H9 (cell line): ENCODE measurements at regions not wholly inside any gene's neighbourhood (a gene's known extent, or its start where the extent isn't known, plus 50 kb on each side); places are given as distances from the start of the nearest gene placed in this dataset.

Experiments used
- DNase-seq: peaks from one replicate; pipeline ENCODE4 v3.0.0-alpha.2; 2017
- H2AFZ ChIP-seq: one replicate; pipeline ENCODE4 v1.6.1; 2013; ENCODE audit warnings: mild to moderate bottlenecking, low read length, control low read depth, moderate library complexity
- H2AK5ac ChIP-seq: 2 replicates; pipeline ENCODE4 v1.6.1; 2013; ENCODE audit warnings: low read length, control low read depth, mixed read lengths; ENCODE audit not compliant: insufficient read length
- H2BK120ac ChIP-seq: one replicate; pipeline ENCODE4 v1.6.1; 2013; ENCODE audit warnings: low read depth, mild to moderate bottlenecking, low read length, control low read depth, inconsistent platforms; ENCODE audit not compliant: poor library complexity, severe bottlenecking
- H2BK12ac ChIP-seq: 2 replicates; pipeline ENCODE4 v1.6.1; 2013; ENCODE audit warnings: low read length, control low read depth, mixed read lengths, low read depth; ENCODE audit not compliant: insufficient read length
- H2BK15ac ChIP-seq: 2 replicates; pipeline ENCODE4 v1.6.1; 2013; ENCODE audit warnings: low read depth, low read length, control low read depth
- H2BK20ac ChIP-seq: one replicate; pipeline ENCODE4 v1.6.1; 2013; ENCODE audit warnings: low read depth, mild to moderate bottlenecking, low read length, control low read depth, inconsistent platforms; ENCODE audit not compliant: poor library complexity, severe bottlenecking
- H2BK5ac ChIP-seq: 2 replicates; pipeline ENCODE4 v1.6.1; 2013; ENCODE audit warnings: low read length, control low read depth, mixed read lengths; ENCODE audit not compliant: insufficient read length
- H3K14ac ChIP-seq: 2 replicates; pipeline ENCODE4 v1.6.1; 2013; ENCODE audit warnings: low read length, control low read depth; ENCODE audit not compliant: insufficient read depth
- H3K18ac ChIP-seq: 2 replicates; pipeline ENCODE4 v1.6.1; 2013; ENCODE audit warnings: low read depth, mild to moderate bottlenecking, mixed read lengths, low read length, control low read depth; ENCODE audit not compliant: insufficient read length
- H3K23ac ChIP-seq: 2 replicates; pipeline ENCODE4 v1.6.1; 2013; ENCODE audit warnings: low read length, control low read depth, mixed read lengths, low read depth; ENCODE audit not compliant: insufficient read length
- H3K23me2 ChIP-seq: 2 replicates; pipeline ENCODE4 v1.6.1; 2013; ENCODE audit warnings: low read depth, mild to moderate bottlenecking, mixed read lengths, low read length, control low read depth; ENCODE audit not compliant: insufficient read length, poor library complexity, severe bottlenecking
- H3K27ac ChIP-seq: 2 replicates; pipeline ENCODE4 v1.5.1; 2013; ENCODE audit warnings: low read length, control low read depth, mixed read lengths, low read depth; ENCODE audit not compliant: insufficient read length
- H3K27me3 ChIP-seq: 2 replicates; pipeline ENCODE4 v1.6.1; 2013; ENCODE audit warnings: low read length, control low read depth, inconsistent platforms; ENCODE audit not compliant: insufficient read depth
- H3K4ac ChIP-seq: 2 replicates; pipeline ENCODE4 v1.6.1; 2013; ENCODE audit warnings: low read depth, mild to moderate bottlenecking, control low read depth, inconsistent platforms, low read length, moderate library complexity
- H3K4me1 ChIP-seq: 2 replicates; pipeline ENCODE4 v1.6.1; 2013; ENCODE audit warnings: low read length, control low read depth, inconsistent platforms; ENCODE audit not compliant: insufficient read depth
- H3K4me2 ChIP-seq: 2 replicates; pipeline ENCODE4 v1.6.1; 2013; ENCODE audit warnings: low read length, control low read depth, mixed read lengths; ENCODE audit not compliant: insufficient read length, insufficient read depth
- H3K56ac ChIP-seq: 2 replicates; pipeline ENCODE4 v1.6.1; 2013; ENCODE audit warnings: low read depth, mild to moderate bottlenecking, mixed read lengths, low read length, control low read depth; ENCODE audit not compliant: insufficient read length
- H3K79me1 ChIP-seq: 2 replicates; pipeline ENCODE4 v1.6.1; 2013; ENCODE audit warnings: low read depth, mild to moderate bottlenecking, moderate library complexity, low read length, control low read depth, inconsistent platforms; ENCODE audit not compliant: insufficient read depth, poor library complexity, severe bottlenecking
- H3K79me2 ChIP-seq: 2 replicates; pipeline ENCODE4 v1.6.1; 2013; ENCODE audit warnings: low read length, control low read depth, inconsistent platforms; ENCODE audit not compliant: insufficient read depth
- H3K9ac ChIP-seq: 2 replicates; pipeline ENCODE4 v1.6.1; 2013; ENCODE audit warnings: low read length, control low read depth, mixed read lengths; ENCODE audit not compliant: insufficient read length; ENCODE audit errors: extremely low read depth
- H3K9me3 ChIP-seq: one replicate; pipeline ENCODE4 v1.6.1; 2013; ENCODE audit warnings: low read depth, low read length, inconsistent platforms; ENCODE audit not compliant: control insufficient read depth
- H3T11ph ChIP-seq: one replicate; pipeline ENCODE4 v1.6.1; 2013; ENCODE audit warnings: mild to moderate bottlenecking, low read length, control low read depth, inconsistent platforms
- H4K20me1 ChIP-seq: one replicate; pipeline ENCODE4 v1.6.1; 2013; ENCODE audit not compliant: control insufficient read depth, insufficient read length, insufficient read depth
- H4K5ac ChIP-seq: 2 replicates; pipeline ENCODE4 v1.6.1; 2013; ENCODE audit warnings: low read depth, mild to moderate bottlenecking, mixed read lengths, low read length, control low read depth; ENCODE audit not compliant: insufficient read length
- H4K8ac ChIP-seq: replicated peaks from 2 replicates; pipeline ENCODE4 v1.6.1; 2013; ENCODE audit warnings: low read length, control low read depth, mixed read lengths, low read depth; ENCODE audit not compliant: insufficient read length
- H4K91ac ChIP-seq: 2 replicates; pipeline ENCODE4 v1.6.1; 2013; ENCODE audit warnings: low read depth, mild to moderate bottlenecking, moderate library complexity, mixed read lengths, low read length, control low read depth; ENCODE audit not compliant: insufficient read length
- H3K27ac Mint-ChIP-seq, 3 experiments: 2 replicates in 2 of 3; 3 replicates in 1 of 3; pipeline ENCODE4 v1.8.0; 2020 to 2021; ENCODE audit warnings: mixed read lengths in 3 of 3, mild to moderate bottlenecking in 1 of 3, moderate library complexity in 1 of 3
- H3K27me3 Mint-ChIP-seq: 2 replicates; pipeline ENCODE4 v1.8.0; 2021; ENCODE audit warnings: low read depth, mild to moderate bottlenecking, moderate library complexity, mixed read lengths
- H3K36me3 Mint-ChIP-seq, 3 experiments: 2 replicates in 2 of 3; 3 replicates in 1 of 3; pipeline ENCODE4 v1.8.0; 2020 to 2021; ENCODE audit warnings: low read depth in 3 of 3, mixed read lengths in 3 of 3; ENCODE audit not compliant: insufficient read depth in 1 of 3
- H3K4me1 Mint-ChIP-seq, 2 experiments: 2 replicates each; pipeline ENCODE4 v1.8.0; 2020; ENCODE audit warnings: mixed read lengths in 2 of 2
- H3K4me3 Mint-ChIP-seq, 2 experiments: 2 replicates in 1 of 2; 3 replicates in 1 of 2; pipeline ENCODE4 v1.8.0; 2020 to 2021; ENCODE audit warnings: mild to moderate bottlenecking in 2 of 2, mixed read lengths in 2 of 2, moderate library complexity in 1 of 2
- H3K9me3 Mint-ChIP-seq, 2 experiments: 2 replicates in 1 of 2; 3 replicates in 1 of 2; pipeline ENCODE4 v1.8.0; 2020; ENCODE audit warnings: mild to moderate bottlenecking in 2 of 2, mixed read lengths in 2 of 2, moderate library complexity in 1 of 2
- WGBS: extraction: QIAGEN DNeasy Blood & Tissue Kit; methylation state at CpG from one replicate; pipeline ENCODE4 v1.1.7; 2013; ENCODE audit warnings: missing lambda C conversion rate, low lambda C conversion rate, mixed read lengths; ENCODE audit not compliant: insufficient read length; ENCODE audit errors: extremely low coverage; 5-methylcytosine and 5-hydroxymethylcytosine counted together
- TF ChIP-seq, protein P1 (sequence below): fragments of 200-600 bp; sonication (generic); conservative IDR thresholded peaks from 3 replicates; pipeline ENCODE4 v1.8.0; 2021; ENCODE audit warnings: antibody characterized with exemption, mild to moderate bottlenecking

DNA sequence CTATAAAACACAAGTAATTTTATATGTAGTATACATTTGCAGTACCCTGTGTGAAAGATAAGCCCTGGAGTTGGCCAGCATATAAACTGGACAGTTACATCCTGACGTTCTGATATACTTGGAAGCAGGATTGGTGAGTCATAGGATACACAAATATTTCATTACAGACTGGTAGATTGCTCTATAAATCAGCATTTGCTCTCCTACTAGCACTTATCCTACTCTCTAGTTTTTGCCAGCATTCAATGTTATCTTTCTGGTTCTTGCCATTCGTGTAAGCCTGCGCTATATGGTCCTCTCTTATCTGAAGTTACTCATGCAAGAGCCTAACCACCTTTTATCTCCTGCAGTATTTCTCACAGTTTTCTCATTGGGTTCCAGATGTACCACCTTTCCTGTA, 680.2 kb upstream of the MMS22L start:
- H3K27me3 Mint-ChIP-seq, result no peaks in the 10 kb centered on the region
- Histone ChIP-seq H2BK5ac (no peak overlapping the region), H3K56ac (no peak overlapping the region), H3K23me2 (no peaks in the 10 kb centered on the region), H3K79me1 (no peaks in the 10 kb centered on the region), H3T11ph (no peak overlapping the region), H2AK5ac (no peak overlapping the region), H3K14ac (no peak overlapping the region), H3K4ac (no peak overlapping the region), H3K18ac (no peak overlapping the region), H3K79me2 (no peaks in the 10 kb centered on the region), H4K8ac (no peak overlapping the region), H3K23ac (no peak overlapping the region), H3K4me1 (no peaks in the 10 kb centered on the region; the same call in 1 of the 2 replicates), H2AFZ (no peak overlapping the region), H4K20me1 (no peaks in the 10 kb centered on the region), H3K4me2 (no peak overlapping the region), H2BK120ac (no peak overlapping the region), H3K9ac (no peak overlapping the region), H2BK20ac (no peak overlapping the region), H2BK15ac (no peak overlapping the region), H4K5ac (no peak overlapping the region), H3K27me3 (no peaks in the 10 kb centered on the region), H4K91ac (no peak overlapping the region), H3K9me3 (no peaks in the 10 kb centered on the region), H2BK12ac (no peak overlapping the region), H3K27ac (no peak overlapping the region)
- H3K9me3 Mint-ChIP-seq, result no peaks in the 10 kb centered on the region
- no peaks in the 10 kb centered on the region for H3K4me1 Mint-ChIP-seq
- DNase-seq, result no peak
- 0 out of 7 replicates have a peak, but pooled peaks cover 0 to 2% (median 0%) of the 10 kb centered on the region in 3 experiments for H3K36me3 Mint-ChIP-seq
- WGBS, result no CpG with 5 or more reads among the region's 3 CpGs
- no peak overlapping the region for H3K27ac Mint-ChIP-seq
- TF ChIP-seq, protein P1, sequence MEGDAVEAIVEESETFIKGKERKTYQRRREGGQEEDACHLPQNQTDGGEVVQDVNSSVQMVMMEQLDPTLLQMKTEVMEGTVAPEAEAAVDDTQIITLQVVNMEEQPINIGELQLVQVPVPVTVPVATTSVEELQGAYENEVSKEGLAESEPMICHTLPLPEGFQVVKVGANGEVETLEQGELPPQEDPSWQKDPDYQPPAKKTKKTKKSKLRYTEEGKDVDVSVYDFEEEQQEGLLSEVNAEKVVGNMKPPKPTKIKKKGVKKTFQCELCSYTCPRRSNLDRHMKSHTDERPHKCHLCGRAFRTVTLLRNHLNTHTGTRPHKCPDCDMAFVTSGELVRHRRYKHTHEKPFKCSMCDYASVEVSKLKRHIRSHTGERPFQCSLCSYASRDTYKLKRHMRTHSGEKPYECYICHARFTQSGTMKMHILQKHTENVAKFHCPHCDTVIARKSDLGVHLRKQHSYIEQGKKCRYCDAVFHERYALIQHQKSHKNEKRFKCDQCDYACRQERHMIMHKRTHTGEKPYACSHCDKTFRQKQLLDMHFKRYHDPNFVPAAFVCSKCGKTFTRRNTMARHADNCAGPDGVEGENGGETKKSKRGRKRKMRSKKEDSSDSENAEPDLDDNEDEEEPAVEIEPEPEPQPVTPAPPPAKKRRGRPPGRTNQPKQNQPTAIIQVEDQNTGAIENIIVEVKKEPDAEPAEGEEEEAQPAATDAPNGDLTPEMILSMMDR, result no peak
- no peak overlapping the region for H3K4me3 Mint-ChIP-seq
